ENCODE measurements at regions not wholly inside any gene's neighbourhood (a gene's known extent, or its start where the extent isn't known, plus 50 kb on each side); places are given as distances from the start of the nearest gene placed in this dataset.

- DNase-seq (ENCODE audit: low read depth), result no peak
- TF ChIP-seq CTCF (IDR thresholded peaks at IDR 0.05; ENCODE audit: insufficient read depth, low read depth, low read length, missing control alignments), result no peak
Measured at GRCh38 chr6:156254240-156254639, 522.9 kb upstream of the ARID1B start.

GRCh38 chr6:156250593-156250992 lies 526.6 kb upstream of the ARID1B start:
- TF ChIP-seq CTCF (IDR thresholded peaks at IDR 0.05; ENCODE audit: insufficient read depth, low read depth, low read length, missing control alignments), result no peak
- DNase-seq (ENCODE audit: low read depth), result no peak
- no peak overlapping the region for H3K4me3 ChIP-seq (ENCODE audit: low read depth, low read length)

More at GRCh38 chr6:156254240-156254639, 522.9 kb upstream of the ARID1B start:
- H3K4me3 ChIP-seq (ENCODE audit: low read depth, low read length), result no peak overlapping the region

- no peak for TF ChIP-seq CTCF (IDR thresholded peaks at IDR 0.05; ENCODE audit: insufficient read depth, low read depth, low read length, missing control alignments)
- no peak overlapping the region for H3K4me3 ChIP-seq (ENCODE audit: low read depth, low read length)
- DNase-seq (ENCODE audit: low read depth), result no peak
Measured at GRCh38 chr6:156242206-156242605, 535.0 kb upstream of the ARID1B start.

- no peak overlapping the region for H3K4me3 ChIP-seq (ENCODE audit: low read depth, low read length)
- DNase-seq (ENCODE audit: low read depth), result no peak
- no peak for TF ChIP-seq CTCF (IDR thresholded peaks at IDR 0.05; ENCODE audit: insufficient read depth, low read depth, low read length, missing control alignments)
Measured at GRCh38 chr6:156231026-156231765, 546.0 kb upstream of the ARID1B start.

- TF ChIP-seq CTCF (IDR thresholded peaks at IDR 0.05; ENCODE audit: insufficient read depth, low read depth, low read length, missing control alignments), result no peak
- DNase-seq (ENCODE audit: low read depth), result no peak
- H3K4me3 ChIP-seq (ENCODE audit: low read depth, low read length), result no peak overlapping the region
Measured at GRCh38 chr6:156219973-156220372, 557.2 kb upstream of the ARID1B start.

GRCh38 chr6:156205678-156206077 lies 571.5 kb upstream of the ARID1B start:
- H3K4me3 ChIP-seq (ENCODE audit: low read depth, low read length), result no peak overlapping the region
- no peak for DNase-seq (ENCODE audit: low read depth)
- no peak for TF ChIP-seq CTCF (IDR thresholded peaks at IDR 0.05; ENCODE audit: insufficient read depth, low read depth, low read length, missing control alignments)

GRCh38 chr6:156199182-156199581 lies 578.0 kb upstream of the ARID1B start:
- H3K4me3 ChIP-seq (ENCODE audit: low read depth, low read length), result no peak overlapping the region
- no peak for TF ChIP-seq CTCF (IDR thresholded peaks at IDR 0.05; ENCODE audit: insufficient read depth, low read depth, low read length, missing control alignments)
- DNase-seq (ENCODE audit: low read depth), result no peak
